ENCODE measurements at regions not wholly inside any gene's neighbourhood (a gene's known extent, or its start where the extent isn't known, plus 50 kb on each side); places are given as distances from the start of the nearest gene placed in this dataset.

DNA sequence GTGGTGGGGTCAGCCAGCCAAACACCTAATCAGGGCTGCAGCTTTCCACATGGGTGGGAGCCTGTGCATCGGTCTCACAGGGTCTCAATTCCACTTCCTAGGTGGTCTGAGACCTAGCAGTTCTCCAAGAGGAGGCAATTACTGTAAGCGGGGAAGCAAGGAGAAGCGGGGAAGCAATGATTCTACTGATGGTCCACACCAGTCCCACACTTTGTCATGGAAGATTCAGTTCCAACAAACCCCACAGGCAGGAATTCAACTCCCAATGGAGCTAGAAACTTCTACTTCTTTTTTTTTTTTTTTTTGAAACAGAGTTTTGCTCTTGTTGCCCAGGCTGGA is 158.7 kb upstream of the RAI14 start:
- no peak for ATAC-seq (ENCODE audit: low FRiP score)
- no peak for DNase-seq (ENCODE audit: low spot score)
- TF ChIP-seq, protein P1, sequence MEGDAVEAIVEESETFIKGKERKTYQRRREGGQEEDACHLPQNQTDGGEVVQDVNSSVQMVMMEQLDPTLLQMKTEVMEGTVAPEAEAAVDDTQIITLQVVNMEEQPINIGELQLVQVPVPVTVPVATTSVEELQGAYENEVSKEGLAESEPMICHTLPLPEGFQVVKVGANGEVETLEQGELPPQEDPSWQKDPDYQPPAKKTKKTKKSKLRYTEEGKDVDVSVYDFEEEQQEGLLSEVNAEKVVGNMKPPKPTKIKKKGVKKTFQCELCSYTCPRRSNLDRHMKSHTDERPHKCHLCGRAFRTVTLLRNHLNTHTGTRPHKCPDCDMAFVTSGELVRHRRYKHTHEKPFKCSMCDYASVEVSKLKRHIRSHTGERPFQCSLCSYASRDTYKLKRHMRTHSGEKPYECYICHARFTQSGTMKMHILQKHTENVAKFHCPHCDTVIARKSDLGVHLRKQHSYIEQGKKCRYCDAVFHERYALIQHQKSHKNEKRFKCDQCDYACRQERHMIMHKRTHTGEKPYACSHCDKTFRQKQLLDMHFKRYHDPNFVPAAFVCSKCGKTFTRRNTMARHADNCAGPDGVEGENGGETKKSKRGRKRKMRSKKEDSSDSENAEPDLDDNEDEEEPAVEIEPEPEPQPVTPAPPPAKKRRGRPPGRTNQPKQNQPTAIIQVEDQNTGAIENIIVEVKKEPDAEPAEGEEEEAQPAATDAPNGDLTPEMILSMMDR (IDR thresholded peaks at IDR 0.05), result no peak

DNA sequence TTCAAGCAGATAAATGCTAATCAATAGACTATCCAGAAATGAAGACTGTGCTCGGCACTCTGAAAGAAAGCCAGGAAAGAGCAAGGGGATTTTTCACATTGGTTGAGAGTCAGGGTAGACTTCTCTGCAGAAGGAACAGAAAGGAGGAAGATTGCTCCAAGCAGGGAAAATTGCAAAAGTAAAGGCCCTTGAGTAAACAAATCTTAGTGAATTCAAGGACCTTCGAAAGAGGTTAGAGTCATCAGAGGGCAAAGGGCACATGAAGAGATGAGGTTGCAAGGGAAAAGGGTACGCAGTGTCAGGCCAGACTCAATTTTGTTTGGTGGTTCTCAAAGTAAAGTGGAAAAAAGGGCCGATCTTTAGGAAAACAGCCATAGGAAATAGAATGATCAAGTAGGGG is 157.6 kb upstream of the RAI14 start:
- ATAC-seq (ENCODE audit: low FRiP score), result no peak
- TF ChIP-seq, protein P1 (IDR thresholded peaks at IDR 0.05), result no peak
- DNase-seq (ENCODE audit: low spot score), result no peak

DNA sequence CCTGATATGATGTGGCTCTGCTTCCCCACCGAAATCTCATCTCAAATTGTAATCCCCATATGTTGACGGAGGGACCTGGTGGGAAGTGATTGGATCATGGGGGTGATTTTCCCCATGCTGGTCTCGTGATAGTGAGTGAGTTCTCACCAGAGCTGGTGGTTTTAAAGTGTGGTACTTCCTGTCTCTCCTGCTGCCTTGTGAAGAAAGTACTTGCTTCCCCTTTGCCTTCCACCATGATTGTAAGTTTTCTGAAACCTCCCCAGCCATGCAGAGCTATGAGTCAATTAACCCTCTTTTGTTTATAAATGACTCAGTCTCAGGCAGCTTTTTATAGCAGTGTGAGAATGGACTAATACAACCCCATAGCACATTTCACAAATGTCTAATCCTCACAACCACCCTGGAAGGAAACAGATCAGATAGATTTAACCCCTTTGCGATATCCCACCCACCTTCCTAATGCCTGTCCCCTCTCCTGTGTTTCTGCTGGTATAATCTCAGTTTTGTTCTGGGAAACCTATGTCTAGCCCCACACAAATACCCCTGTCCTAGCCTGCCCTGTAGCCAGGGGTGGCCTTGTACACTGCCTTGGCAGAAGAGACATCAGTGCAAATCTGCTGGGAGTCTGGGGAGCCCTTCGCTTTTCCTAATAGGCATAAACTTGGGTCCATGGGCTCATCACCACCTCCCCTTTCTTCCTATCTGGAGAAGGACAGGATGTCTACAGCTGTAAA is 157.0 kb upstream of the RAI14 start:
- TF ChIP-seq, protein P1 (IDR thresholded peaks at IDR 0.05), result no peak
- DNase-seq (ENCODE audit: low spot score), result no peak
- ATAC-seq (ENCODE audit: low FRiP score), result no peak

DNA sequence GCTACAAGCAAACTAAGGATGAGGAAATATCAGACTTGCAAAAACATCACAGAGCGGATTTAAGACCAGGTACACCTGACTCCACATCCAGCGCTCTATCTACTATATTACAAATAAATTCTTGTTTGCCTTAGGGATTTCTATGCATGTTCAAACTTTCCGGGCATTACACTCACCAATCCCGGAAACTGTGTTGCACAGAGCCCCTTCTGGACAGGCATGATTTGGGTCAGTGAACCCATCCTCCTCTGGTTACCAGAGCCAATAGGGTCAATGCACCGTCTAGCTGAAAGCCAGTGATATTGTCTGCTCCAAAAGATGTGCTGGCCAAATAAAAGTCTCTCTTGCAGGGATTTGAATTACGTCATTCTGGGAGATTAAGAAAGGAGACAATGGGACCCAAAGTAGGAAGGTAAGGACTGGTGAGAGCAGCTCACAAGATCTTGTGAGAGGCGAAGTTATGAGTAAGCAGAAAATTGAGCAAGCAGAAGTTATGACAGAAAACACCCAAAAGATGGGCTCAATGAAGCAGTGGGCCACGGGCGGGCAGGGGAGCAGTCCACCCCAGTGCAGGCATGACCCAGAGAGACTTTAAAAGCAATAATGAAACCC is 155.8 kb upstream of the RAI14 start:
- TF ChIP-seq, protein P1 (IDR thresholded peaks at IDR 0.05), result no peak
- no peak for ATAC-seq (ENCODE audit: low FRiP score)
- no peak for DNase-seq (ENCODE audit: low spot score)

DNA sequence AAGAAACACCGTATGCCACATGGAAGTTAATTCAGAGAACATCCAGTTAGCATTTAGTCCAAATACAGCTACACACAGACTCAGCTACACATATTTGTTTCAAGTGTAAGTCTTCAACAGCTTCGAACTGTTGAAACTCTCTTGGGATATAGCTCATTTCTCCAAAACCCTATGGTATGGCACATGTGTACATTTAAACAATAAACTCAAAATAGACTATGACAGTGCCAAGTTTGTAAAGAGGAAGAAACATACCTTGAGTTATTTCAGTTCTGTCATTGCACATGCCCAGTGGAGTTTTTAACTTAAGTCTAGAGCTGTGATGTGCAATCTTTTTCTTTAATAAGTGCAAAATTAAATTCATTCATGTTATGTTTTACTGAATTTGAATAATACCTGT is 155.1 kb upstream of the RAI14 start:
- no peak for ATAC-seq (ENCODE audit: low FRiP score)

DNA sequence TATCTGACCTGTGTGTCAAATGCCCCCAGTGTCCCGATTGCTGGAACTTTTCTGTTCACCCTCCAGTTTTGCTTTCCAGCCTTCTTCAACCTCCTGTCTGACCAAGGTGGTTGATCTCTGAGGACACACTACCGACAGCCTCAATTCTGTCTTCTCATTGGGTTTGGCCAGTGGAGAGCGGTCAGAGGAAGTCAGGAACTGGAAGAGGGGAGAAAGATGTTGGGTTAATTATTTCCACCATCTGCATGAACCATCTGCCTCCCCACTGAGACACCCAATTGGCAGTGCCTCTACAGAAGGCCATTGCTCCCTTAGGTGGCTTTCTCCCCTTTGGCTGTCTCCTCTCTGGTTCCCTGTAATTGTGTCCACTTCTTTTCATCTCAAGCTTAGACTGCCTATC is 154.3 kb upstream of the RAI14 start:
- ATAC-seq (ENCODE audit: low FRiP score), result no peak
- TF ChIP-seq, protein P1 (IDR thresholded peaks at IDR 0.05), result no peak
- DNase-seq (ENCODE audit: low spot score), result no peak

More for the DNA sequence above, 155.1 kb upstream of the RAI14 start:
- DNase-seq (ENCODE audit: low spot score), result no peak
- TF ChIP-seq, protein P1 (IDR thresholded peaks at IDR 0.05), result no peak

DNA sequence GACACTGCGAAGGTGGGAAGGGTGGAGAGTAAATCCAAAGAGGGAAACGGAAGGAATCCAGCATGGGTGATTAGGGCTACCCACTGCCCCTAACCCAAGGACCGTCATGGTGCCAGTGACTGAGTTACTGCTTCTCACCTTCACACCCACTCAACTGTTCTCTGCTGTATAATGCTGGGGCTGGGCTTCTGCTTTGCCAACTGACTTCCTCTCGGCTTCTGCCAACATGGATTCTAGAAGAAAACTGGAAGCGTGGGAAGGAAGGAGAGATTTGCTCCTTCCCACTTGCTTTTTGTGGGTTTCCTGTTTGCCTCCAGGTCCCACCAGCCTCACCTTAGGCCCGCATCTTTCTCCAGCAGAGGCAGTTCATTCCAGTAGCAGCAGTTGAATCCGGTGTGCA is 153.5 kb upstream of the RAI14 start:
- ATAC-seq (ENCODE audit: low FRiP score) (no peak), DNase-seq (ENCODE audit: low spot score) (no peak)
- TF ChIP-seq, protein P1 (IDR thresholded peaks at IDR 0.05), result no peak
